Astrocyte (in vitro differentiated cells and primary cell): ENCODE measurements at regions not wholly inside any gene's neighbourhood (a gene's known extent, or its start where the extent isn't known, plus 50 kb on each side); places are given as distances from the start of the nearest gene placed in this dataset.
"Not testable (repeated sequence)": the region's sequence is repeated elsewhere in the genome, so short reads cannot be mapped to it uniquely, and the experiment has no call there.

Source experiments
- DNase-seq: peaks from one replicate; pipeline ENCODE4 v3.0.0-alpha.2; 2010; ENCODE audit warnings: low read depth
- FAIRE-seq: peaks from 2 replicates; lab custom pipeline; 2011; peaks lifted over from hg19 to GRCh38; lab: Jason Lieb, UNC
- H2AFZ ChIP-seq: 2 replicates; pipeline ENCODE4 v1.6.0; 2012; ENCODE audit warnings: low read depth, low read length, inconsistent platforms
- H3K27ac ChIP-seq: 2 replicates; pipeline ENCODE4 v1.5.1; 2011; ENCODE audit warnings: low read depth, low read length, inconsistent platforms
- H3K27me3 ChIP-seq: 2 replicates; pipeline ENCODE4 v1.6.0; 2011; ENCODE audit warnings: low read length, inconsistent platforms; ENCODE audit not compliant: insufficient read depth
- H3K36me3 ChIP-seq: 2 replicates; pipeline ENCODE4 v1.5.1; 2011; ENCODE audit warnings: low read length, inconsistent platforms; ENCODE audit not compliant: insufficient read depth
- H3K4me1 ChIP-seq: 2 replicates; pipeline ENCODE4 v1.5.1; 2011; ENCODE audit warnings: low read length, inconsistent platforms; ENCODE audit not compliant: insufficient read depth
- H3K4me2 ChIP-seq: 2 replicates; pipeline ENCODE4 v1.6.0; 2012; ENCODE audit warnings: low read length, inconsistent platforms
- H3K4me3 ChIP-seq: 2 replicates; pipeline ENCODE4 v1.5.1; 2011; ENCODE audit warnings: low read depth, mild to moderate bottlenecking, low read length, inconsistent platforms; ENCODE audit not compliant: insufficient read depth
- H3K79me2 ChIP-seq: 2 replicates; pipeline ENCODE4 v1.6.0; 2012; ENCODE audit warnings: mild to moderate bottlenecking, low read length, inconsistent platforms; ENCODE audit not compliant: insufficient read depth
- H3K9ac ChIP-seq: 2 replicates; pipeline ENCODE4 v1.6.0; 2012; ENCODE audit warnings: mild to moderate bottlenecking, low read length, inconsistent platforms
- H3K9me3 ChIP-seq: 2 replicates; pipeline ENCODE4 v1.5.1; 2012; ENCODE audit warnings: low read depth, mild to moderate bottlenecking, low read length, inconsistent platforms; ENCODE audit not compliant: insufficient read depth
- H4K20me1 ChIP-seq: 2 replicates; pipeline ENCODE4 v1.6.0; 2012; ENCODE audit warnings: low read length, inconsistent platforms; ENCODE audit not compliant: insufficient read depth
- H3K27ac Mint-ChIP-seq: one replicate; pipeline ENCODE4 v1.8.0; 2021; ENCODE audit warnings: mild to moderate bottlenecking, mixed read lengths; ENCODE audit not compliant: unreplicated experiment
- H3K27me3 Mint-ChIP-seq: one replicate; pipeline ENCODE4 v1.8.0; 2021; ENCODE audit warnings: low read depth, mixed read lengths; ENCODE audit not compliant: unreplicated experiment
- H3K36me3 Mint-ChIP-seq: one replicate; pipeline ENCODE4 v1.8.0; 2021; ENCODE audit warnings: low read depth, mixed read lengths; ENCODE audit not compliant: unreplicated experiment
- H3K4me1 Mint-ChIP-seq: one replicate; pipeline ENCODE4 v1.8.0; 2021; ENCODE audit warnings: low read depth, mixed read lengths; ENCODE audit not compliant: unreplicated experiment
- H3K4me3 Mint-ChIP-seq: one replicate; pipeline ENCODE4 v1.8.0; 2021; ENCODE audit warnings: mild to moderate bottlenecking, moderate library complexity, mixed read lengths; ENCODE audit not compliant: unreplicated experiment
- H3K9me3 Mint-ChIP-seq: one replicate; pipeline ENCODE4 v1.8.0; 2021; ENCODE audit warnings: mild to moderate bottlenecking, mixed read lengths; ENCODE audit not compliant: unreplicated experiment
- CTCF ChIP-seq: IDR thresholded peaks from 2 replicates; pipeline ENCODE4 v1.5.1; 2011; ENCODE audit warnings: low read depth, mild to moderate bottlenecking, inconsistent platforms, low read length, moderate library complexity; ENCODE audit not compliant: insufficient read depth
- EZH2 ChIP-seq: IDR thresholded peaks from 2 replicates; pipeline ENCODE4 v1.6.1; 2012; ENCODE audit warnings: mild to moderate bottlenecking, low read length, inconsistent platforms; ENCODE audit not compliant: insufficient read depth

- no peaks in the 10 kb centered on the region for H3K36me3 Mint-ChIP-seq
- H3K36me3 ChIP-seq, result no peaks in the 10 kb centered on the region
- H3K79me2 ChIP-seq, result no peaks in the 10 kb centered on the region
- no peak for DNase-seq
- no peak overlapping the region for H3K27ac Mint-ChIP-seq
- FAIRE-seq, result no peak
- no peak overlapping the region for H3K9ac ChIP-seq
- H3K9me3 Mint-ChIP-seq, result peaks cover 12% of the 10 kb centered on the region
- no peak overlapping the region for H3K27ac ChIP-seq
- no peak overlapping the region for H3K4me2 ChIP-seq
- H3K4me1 Mint-ChIP-seq, result no peaks in the 10 kb centered on the region
- no peak overlapping the region for H2AFZ ChIP-seq
- H3K4me3 ChIP-seq, result no peak overlapping the region
- H3K27me3 Mint-ChIP-seq, result no peaks in the 10 kb centered on the region
- H3K4me1 ChIP-seq, result peaks cover 9% of the 10 kb centered on the region
- H3K9me3 ChIP-seq, result no peaks in the 10 kb centered on the region
- no peaks in the 10 kb centered on the region for H3K27me3 ChIP-seq
- no peak for TF ChIP-seq CTCF
- TF ChIP-seq EZH2, result no peak
- H3K4me3 Mint-ChIP-seq, result no peak overlapping the region
- no peaks in the 10 kb centered on the region for H4K20me1 ChIP-seq
Observed at GRCh38 chr12:127980585-127980984, 286.4 kb upstream of the TMEM132C start.

DNA sequence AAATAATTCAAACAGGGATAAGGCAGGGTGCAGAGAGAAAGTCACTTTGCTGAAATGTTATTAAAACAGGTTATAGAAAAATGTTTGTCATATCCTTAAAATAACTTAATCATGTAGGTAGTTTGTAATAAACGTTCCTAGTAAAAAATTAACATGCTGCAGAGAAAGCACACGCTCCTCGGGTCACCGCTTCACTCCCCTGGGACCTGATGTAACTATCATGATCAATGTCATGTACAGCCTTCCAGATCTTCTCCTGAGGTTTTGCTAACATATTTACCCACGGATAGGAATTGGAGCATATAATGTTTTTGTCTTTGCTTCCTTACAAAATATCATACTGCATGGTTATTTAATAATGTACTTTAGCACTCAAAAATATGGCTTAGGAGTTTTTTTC is 285.1 kb upstream of the TMEM132C start:
- no peak overlapping the region for H3K9ac ChIP-seq
- H3K36me3 ChIP-seq, result no peaks in the 10 kb centered on the region
- H3K9me3 ChIP-seq, result no peaks in the 10 kb centered on the region
- FAIRE-seq (no peak), DNase-seq (no peak)
- Mint-ChIP-seq H3K4me1 (no peaks in the 10 kb centered on the region), H3K4me3 (no peak overlapping the region), H3K9me3 (peaks cover 12% of the 10 kb centered on the region), H3K27me3 (no peaks in the 10 kb centered on the region), H3K36me3 (no peaks in the 10 kb centered on the region), H3K27ac (no peak overlapping the region)
- no peak for TF ChIP-seq EZH2
- TF ChIP-seq CTCF, result no peak
- H3K4me1 ChIP-seq, result peaks cover 13% of the 10 kb centered on the region
- H3K4me3 ChIP-seq, result no peak overlapping the region
- H3K79me2 ChIP-seq, result no peaks in the 10 kb centered on the region
- H3K4me2 ChIP-seq, result no peak overlapping the region
- no peak overlapping the region for H2AFZ ChIP-seq
- no peaks in the 10 kb centered on the region for H4K20me1 ChIP-seq
- H3K27ac ChIP-seq, result no peak overlapping the region
- no peaks in the 10 kb centered on the region for H3K27me3 ChIP-seq

GRCh38 chr12:127983213-127983791 is 283.7 kb upstream of the TMEM132C start:
- not testable (repeated sequence) for H3K27me3 ChIP-seq, H3K4me2 ChIP-seq, H3K79me2 ChIP-seq, H3K4me3 ChIP-seq, H3K9ac ChIP-seq, H3K36me3 Mint-ChIP-seq, H3K36me3 ChIP-seq, H3K27ac Mint-ChIP-seq, FAIRE-seq, H3K4me3 Mint-ChIP-seq, H2AFZ ChIP-seq, H4K20me1 ChIP-seq, H3K27me3 Mint-ChIP-seq, H3K27ac ChIP-seq, DNase-seq, H3K4me1 Mint-ChIP-seq, H3K9me3 ChIP-seq
- H3K4me1 ChIP-seq, result peaks cover 19% of the 10 kb centered on the region
- H3K9me3 Mint-ChIP-seq, result peaks cover 10% of the 10 kb centered on the region
